H1 (cell line): ENCODE measurements at regions not wholly inside any gene's neighbourhood (a gene's known extent, or its start where the extent isn't known, plus 50 kb on each side); places are given as distances from the start of the nearest gene placed in this dataset.

Experiments
- ASH2L ChIP-seq: fragments of 200-600, 300-600 bp; sonication (generic); IDR thresholded peaks from one replicate; pipeline ENCODE4 v1.7.1; 2017; ENCODE audit warnings: low read length
- CHD1 ChIP-seq: IDR thresholded peaks from 2 replicates; pipeline ENCODE4 v1.6.1; 2012; ENCODE audit warnings: low read depth, low read length, improper control_type of control experiment
- CREB1 ChIP-seq: IDR thresholded peaks from 2 replicates; pipeline ENCODE4 v1.6.1; 2012; ENCODE audit warnings: inconsistent platforms
- EZH2 ChIP-seq: fragments of 200-600 bp; sonication (generic); IDR thresholded peaks from 2 replicates; pipeline ENCODE4 v1.7.1; 2012; ENCODE audit warnings: low read depth, mild to moderate bottlenecking, moderate library complexity, low read length, inconsistent platforms; ENCODE audit not compliant: severe bottlenecking
- POLR2A ChIP-seq, 2 experiments: IDR thresholded peaks; 1 replicate in 1 of 2; 2 replicates in 1 of 2; pipeline ENCODE4 v1.6.1; 2011; ENCODE audit warnings: low read depth in 2 of 2, low read length in 2 of 2, mild to moderate bottlenecking in 2 of 2; ENCODE audit errors: control extremely low read depth in 1 of 2
- TAF1 ChIP-seq: IDR thresholded peaks from 2 replicates; pipeline ENCODE4 v1.6.1; 2011; ENCODE audit warnings: mild to moderate bottlenecking, low read depth, low read length
- TBP ChIP-seq: IDR thresholded peaks from 2 replicates; pipeline ENCODE4 v1.6.1; 2011; ENCODE audit warnings: low read depth, low read length, improper control_type of control experiment
- TCF12 ChIP-seq: IDR thresholded peaks from 2 replicates; pipeline ENCODE4 v1.6.1; 2011; ENCODE audit warnings: low read depth, mild to moderate bottlenecking, low read length
- TF ChIP-seq, protein P1 (sequence below), 3 experiments: IDR thresholded peaks; 1 replicate in 2 of 3; 2 replicates in 1 of 3; pipeline versions ENCODE4 v1.5.1 to v1.6.1; 2011; ENCODE audit warnings: low read length in 3 of 3, mild to moderate bottlenecking in 3 of 3, inconsistent platforms in 2 of 3, low read depth in 1 of 3, moderate library complexity in 1 of 3; ENCODE audit not compliant: insufficient read depth in 1 of 3; ENCODE audit errors: control extremely low read depth in 1 of 3
- TF ChIP-seq, protein P2 (sequence below): IDR thresholded peaks from 2 replicates; pipeline ENCODE4 v1.6.1; 2012; ENCODE audit warnings: inconsistent platforms
- TF ChIP-seq, protein P3 (sequence below): IDR thresholded peaks from 2 replicates; pipeline ENCODE4 v1.6.1; 2012; ENCODE audit warnings: low read length, inconsistent platforms

DNA sequence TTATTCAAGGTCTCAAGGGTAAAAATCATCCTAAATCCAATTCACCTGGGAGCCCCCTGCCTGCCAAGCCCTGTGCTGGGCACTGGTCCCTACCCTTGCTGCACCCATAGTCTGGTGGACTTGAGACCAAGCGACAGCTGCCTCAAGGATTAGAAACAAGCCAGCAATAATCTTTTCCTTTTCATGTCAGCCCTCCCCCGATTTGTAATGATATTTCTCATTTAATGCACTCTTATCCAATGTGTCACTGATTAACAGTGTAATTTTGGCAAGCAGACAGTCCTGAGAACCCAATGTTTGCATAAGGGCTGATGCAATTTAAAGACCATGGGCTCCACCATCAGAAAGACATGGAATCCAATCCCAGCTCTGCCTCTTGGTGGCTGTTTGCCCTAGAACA, 108.9 kb downstream of the ACTL7B start:
- TF ChIP-seq, protein P1, sequence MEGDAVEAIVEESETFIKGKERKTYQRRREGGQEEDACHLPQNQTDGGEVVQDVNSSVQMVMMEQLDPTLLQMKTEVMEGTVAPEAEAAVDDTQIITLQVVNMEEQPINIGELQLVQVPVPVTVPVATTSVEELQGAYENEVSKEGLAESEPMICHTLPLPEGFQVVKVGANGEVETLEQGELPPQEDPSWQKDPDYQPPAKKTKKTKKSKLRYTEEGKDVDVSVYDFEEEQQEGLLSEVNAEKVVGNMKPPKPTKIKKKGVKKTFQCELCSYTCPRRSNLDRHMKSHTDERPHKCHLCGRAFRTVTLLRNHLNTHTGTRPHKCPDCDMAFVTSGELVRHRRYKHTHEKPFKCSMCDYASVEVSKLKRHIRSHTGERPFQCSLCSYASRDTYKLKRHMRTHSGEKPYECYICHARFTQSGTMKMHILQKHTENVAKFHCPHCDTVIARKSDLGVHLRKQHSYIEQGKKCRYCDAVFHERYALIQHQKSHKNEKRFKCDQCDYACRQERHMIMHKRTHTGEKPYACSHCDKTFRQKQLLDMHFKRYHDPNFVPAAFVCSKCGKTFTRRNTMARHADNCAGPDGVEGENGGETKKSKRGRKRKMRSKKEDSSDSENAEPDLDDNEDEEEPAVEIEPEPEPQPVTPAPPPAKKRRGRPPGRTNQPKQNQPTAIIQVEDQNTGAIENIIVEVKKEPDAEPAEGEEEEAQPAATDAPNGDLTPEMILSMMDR (IDR thresholded peaks at IDR 0.05; ENCODE audit: control extremely low read depth in 1 of 3, insufficient read depth in 1 of 3, low read depth in 1 of 3, low read length in 3 of 3) = no peak
- TF ChIP-seq, protein P2, sequence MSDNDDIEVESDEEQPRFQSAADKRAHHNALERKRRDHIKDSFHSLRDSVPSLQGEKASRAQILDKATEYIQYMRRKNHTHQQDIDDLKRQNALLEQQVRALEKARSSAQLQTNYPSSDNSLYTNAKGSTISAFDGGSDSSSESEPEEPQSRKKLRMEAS = no peak
- no peak for TF ChIP-seq POLR2A (IDR thresholded peaks at IDR 0.05; ENCODE audit: control extremely low read depth in 1 of 2, low read depth in 2 of 2, low read length in 2 of 2)
- TF ChIP-seq, protein P3, sequence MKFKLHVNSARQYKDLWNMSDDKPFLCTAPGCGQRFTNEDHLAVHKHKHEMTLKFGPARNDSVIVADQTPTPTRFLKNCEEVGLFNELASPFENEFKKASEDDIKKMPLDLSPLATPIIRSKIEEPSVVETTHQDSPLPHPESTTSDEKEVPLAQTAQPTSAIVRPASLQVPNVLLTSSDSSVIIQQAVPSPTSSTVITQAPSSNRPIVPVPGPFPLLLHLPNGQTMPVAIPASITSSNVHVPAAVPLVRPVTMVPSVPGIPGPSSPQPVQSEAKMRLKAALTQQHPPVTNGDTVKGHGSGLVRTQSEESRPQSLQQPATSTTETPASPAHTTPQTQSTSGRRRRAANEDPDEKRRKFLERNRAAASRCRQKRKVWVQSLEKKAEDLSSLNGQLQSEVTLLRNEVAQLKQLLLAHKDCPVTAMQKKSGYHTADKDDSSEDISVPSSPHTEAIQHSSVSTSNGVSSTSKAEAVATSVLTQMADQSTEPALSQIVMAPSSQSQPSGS = no peak
- no peak for TF ChIP-seq CHD1
- no peak for TF ChIP-seq ASH2L
- no peak for TF ChIP-seq TBP
- no peak for TF ChIP-seq CREB1
- TF ChIP-seq EZH2 = no peak
- no peak for TF ChIP-seq TCF12
- TF ChIP-seq TAF1 = no peak
